IPS-NIHi7 (cell line): ENCODE measurements at regions not wholly inside any gene's neighbourhood (a gene's known extent, or its start where the extent isn't known, plus 50 kb on each side); places are given as distances from the start of the nearest gene placed in this dataset.
A peak's percentile ranks its signal among the peaks of the same experiment; 100 is the strongest.

Source experiments
- DNase-seq: peaks from one replicate; pipeline ENCODE4 v3.0.0; 2012; ENCODE audit warnings: mixed read lengths; ENCODE audit errors: extremely low spot score

GRCh38 chr13:106041445-106041844 is 494.0 kb downstream of the EFNB2 start:
- no peak for DNase-seq

- DNase-seq: no peak
Observed at GRCh38 chr13:106038752-106039151, 496.7 kb downstream of the EFNB2 start.

- peak; percentile 44 for DNase-seq
Observed at GRCh38 chr13:106036870-106037269, 498.6 kb downstream of the EFNB2 start.

- DNase-seq: no peak
Observed at GRCh38 chr13:106034201-106034600, 501.3 kb downstream of the EFNB2 start.

GRCh38 chr13:106033659-106034058 is 501.8 kb downstream of the EFNB2 start:
- DNase-seq: no peak

GRCh38 chr13:106032441-106032840 is 503.0 kb downstream of the EFNB2 start:
- DNase-seq: no peak

- DNase-seq: no peak
Observed at GRCh38 chr13:106029676-106030290, 505.7 kb downstream of the EFNB2 start.

- DNase-seq: no peak
Observed at GRCh38 chr13:106028911-106029310, 506.6 kb downstream of the EFNB2 start.

GRCh38 chr13:106011600-106011999 is 523.9 kb downstream of the EFNB2 start:
- no peak for DNase-seq

- DNase-seq: no peak
Observed at GRCh38 chr13:106010836-106011235, 524.6 kb downstream of the EFNB2 start.

GRCh38 chr13:106008540-106008939 is 526.9 kb downstream of the EFNB2 start:
- DNase-seq: no peak

- no peak for DNase-seq
Observed at GRCh38 chr13:106007156-106007555, 528.3 kb downstream of the EFNB2 start.

GRCh38 chr13:106003651-106004050 is 531.8 kb downstream of the EFNB2 start:
- no peak for DNase-seq

GRCh38 chr13:106001443-106001842 is 534.0 kb downstream of the EFNB2 start:
- no peak for DNase-seq

GRCh38 chr13:105997581-105998550 is 537.6 kb downstream of the EFNB2 start:
- no peak for DNase-seq

GRCh38 chr13:105996391-105997025 is 539.0 kb downstream of the EFNB2 start:
- no peak for DNase-seq

GRCh38 chr13:105994340-105994739 is 541.1 kb downstream of the EFNB2 start:
- no peak for DNase-seq

GRCh38 chr13:105991622-105992277 is 543.7 kb downstream of the EFNB2 start:
- DNase-seq: no peak

- no peak for DNase-seq
Observed at GRCh38 chr13:105991131-105991530, 544.3 kb downstream of the EFNB2 start.

GRCh38 chr13:105990256-105990958 is 545.1 kb downstream of the EFNB2 start:
- no peak for DNase-seq

- no peak for DNase-seq
Observed at GRCh38 chr13:105984646-105985045, 550.8 kb downstream of the EFNB2 start.
